ENCODE measurements at regions not wholly inside any gene's neighbourhood (a gene's known extent, or its start where the extent isn't known, plus 50 kb on each side); places are given as distances from the start of the nearest gene placed in this dataset.
A peak's percentile ranks its signal among the peaks of the same experiment; 100 is the strongest.

DNA sequence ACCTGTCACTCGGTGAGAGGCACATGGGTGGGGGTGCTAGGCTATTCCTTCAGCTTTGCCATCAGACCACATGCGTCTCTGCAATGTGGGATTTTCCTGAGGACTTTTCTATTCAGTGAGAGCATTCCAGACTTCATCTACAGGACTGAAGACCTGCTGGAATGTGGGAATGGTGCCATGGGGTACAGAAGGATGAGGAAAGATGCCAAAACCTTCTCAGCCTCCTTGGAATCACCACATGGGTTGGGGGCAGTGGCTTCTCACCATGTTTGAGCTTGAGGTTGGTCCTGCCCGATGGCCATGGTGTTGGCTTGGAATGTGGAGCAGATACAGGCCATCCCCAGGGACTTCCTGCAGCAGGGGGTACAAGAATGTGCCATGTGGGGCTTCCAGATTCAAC, 80.9 kb upstream of the KLF13 start:
- no peak for DNase-seq

DNA sequence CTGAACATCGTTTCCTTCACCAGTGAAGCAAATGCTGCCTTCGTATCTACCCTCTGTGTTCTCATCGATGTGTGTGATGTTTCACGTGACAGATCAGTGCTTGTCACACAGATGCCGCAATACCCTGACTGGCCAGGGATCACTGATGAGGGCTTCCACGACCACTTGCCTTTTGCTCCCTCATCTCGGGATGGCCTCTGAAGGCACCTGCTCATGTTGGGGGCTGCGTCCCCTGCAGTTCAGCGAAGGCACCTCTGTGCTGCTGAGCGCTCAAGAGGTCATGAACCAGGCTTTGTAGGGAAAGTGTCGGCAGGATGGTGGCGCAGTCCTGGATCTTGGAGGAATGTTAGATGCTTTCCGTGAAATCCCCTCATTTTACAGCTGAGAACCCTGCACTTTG, 79.2 kb upstream of the KLF13 start:
- DNase-seq, result no peak

DNA sequence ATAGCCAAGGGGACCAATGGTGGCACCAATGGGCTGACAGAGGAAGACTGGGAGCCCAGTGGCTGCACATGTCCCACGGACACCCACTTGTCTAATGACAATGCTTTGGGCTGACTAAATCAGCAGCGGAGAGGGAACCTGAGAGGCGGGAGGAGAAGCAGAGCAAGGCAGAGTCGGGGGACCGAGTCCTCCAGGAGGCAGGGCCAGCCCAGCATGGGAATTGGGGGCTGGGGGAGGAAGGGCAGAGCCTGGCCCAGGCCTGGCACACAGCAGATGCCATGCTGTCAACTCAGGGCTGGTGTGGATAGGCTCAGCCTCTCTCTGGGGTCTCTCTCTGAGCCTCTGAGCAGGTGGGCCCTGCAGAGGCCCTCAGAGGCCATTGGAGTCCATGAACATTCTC, 78.4 kb upstream of the KLF13 start:
- no peak for DNase-seq

DNA sequence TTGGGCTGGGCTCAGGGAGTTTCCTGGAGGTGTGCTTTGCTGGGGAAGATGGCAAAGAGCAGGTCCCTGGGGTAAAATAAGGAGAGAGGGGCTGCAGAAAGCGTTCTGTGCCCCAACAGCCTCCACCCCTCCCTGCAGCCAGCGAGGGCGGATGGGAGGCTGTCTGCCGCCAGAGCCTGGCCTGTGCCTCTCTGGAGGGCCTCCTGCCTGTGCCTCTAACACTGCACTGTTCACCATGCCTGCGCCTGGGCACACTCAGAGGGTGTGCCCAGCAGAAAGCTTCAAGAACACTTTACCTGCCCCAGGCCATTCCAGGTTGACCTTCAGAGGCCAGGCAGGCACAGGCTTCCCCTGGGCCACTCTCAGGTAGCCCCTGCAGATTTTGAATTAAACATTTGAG, 77.7 kb upstream of the KLF13 start:
- no peak for DNase-seq

DNA sequence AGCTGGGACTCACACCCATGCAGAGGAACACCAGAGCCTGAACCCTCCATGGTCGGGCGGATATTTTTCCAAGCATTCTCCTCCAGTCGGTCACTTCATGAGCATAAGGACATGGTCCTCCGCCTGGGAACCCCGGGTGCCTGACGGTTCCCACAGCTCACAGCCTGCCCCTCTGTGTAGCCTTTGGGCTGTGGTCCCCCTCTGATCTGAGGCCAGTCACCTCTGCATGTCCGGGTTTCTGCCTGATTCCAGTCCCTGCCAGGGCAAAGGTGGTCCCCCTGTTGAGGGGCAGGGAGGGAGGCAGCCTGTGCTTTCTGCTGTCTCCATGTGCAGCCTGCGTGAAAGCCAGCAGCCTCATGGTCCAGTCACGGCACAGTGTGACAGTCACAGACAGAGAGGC, 76.6 kb upstream of the KLF13 start:
- no peak for DNase-seq

DNA sequence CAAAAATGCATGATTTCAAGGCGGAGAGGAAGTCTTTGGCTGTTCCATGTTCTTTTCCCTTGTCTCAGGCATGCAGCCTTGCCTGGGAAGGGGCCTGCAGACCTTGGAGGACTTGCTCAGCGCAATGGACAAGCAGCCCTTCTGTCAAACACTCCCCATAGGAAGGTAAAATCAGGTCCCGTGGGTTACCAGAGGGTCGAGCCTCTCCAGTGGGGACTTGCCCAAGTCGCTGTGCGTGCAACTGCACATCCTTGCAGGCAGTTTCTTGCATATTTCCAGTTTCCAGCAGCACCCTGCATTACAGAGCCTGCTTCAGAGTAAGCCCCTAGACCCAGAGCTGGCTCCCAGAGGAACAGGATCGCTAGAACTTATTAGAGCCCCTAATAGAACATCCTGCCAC, 75.5 kb upstream of the KLF13 start:
- DNase-seq, result no peak

DNA sequence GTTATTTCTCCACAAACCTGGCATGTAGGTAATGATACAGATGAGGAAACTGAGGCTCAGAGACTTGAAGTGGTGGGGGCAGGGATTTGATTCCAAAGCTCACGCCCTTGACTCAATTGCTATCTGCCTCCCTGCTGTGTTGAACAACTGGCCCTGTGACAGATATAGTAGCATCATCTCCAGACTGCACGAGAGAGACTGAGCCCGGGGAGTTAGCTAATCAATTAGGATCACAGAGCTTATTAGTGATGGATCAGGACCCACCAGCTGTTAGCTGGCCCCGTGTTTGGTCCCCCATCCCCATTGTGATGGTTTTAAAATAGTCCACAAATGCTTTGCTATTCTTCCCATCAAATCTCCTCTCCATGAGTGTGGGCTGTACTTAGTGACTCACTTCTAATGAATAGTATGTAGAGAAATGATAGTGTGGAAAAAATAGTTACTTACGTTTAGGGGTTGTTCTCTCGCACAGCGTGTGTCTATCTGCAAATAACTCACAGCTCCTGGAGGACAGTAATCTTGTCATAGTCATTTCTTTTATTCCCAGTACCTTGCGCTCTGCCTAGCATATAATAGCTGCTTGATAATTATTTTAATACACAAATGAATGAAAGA, 74.4 kb upstream of the KLF13 start:
- DNase-seq, result no peak

DNA sequence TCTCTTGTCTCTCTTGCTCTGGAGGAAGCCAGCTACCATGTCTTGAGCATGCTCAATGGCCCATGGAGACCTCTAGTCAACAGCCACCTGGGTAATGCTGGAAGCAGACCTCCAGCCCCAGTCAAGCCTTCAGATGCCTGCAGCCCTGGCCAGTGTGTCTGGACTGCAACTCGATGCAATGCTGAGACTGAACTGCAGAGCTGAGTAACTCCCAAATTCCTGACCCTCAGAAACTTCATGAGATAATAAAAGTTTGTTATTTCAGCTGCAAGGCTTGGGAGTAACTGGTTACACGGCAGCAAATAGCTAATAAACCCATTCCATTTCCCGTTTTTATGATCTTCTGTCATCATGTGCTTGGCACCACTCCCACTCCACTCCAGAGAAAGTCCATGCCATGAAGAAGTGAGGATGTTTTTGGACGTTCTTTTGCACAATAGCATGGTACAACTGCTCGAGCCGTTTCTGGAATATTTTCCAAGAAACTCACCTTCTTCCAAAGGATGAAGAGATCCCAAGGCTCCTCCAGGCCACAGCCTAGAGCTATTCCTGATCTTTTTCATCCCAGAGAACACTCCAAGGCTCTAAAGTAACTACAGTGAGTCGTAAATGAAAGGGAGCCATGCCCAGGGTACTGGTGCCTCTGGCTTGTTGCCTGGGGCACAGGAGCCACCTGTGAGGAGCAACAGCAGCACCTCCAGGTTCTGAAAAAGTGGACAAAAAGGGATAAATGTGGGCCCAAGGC, 72.0 kb upstream of the KLF13 start:
- DNase-seq, result no peak

DNA sequence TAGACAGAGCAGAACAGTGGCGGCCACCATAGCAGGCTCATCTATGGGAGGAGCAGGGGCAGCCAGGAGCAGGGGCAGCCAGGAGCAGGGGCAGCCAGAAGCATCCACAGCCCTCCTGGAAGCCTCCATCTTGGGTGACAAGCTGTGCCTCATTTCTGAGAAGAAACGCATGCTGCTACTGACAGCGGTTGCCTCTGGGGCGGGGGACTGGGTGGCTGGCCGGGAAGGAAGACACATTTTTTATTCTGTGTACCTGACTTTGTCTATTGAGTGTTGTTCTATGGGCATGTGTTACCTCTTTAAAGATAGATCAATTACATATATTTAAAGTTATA, 71.5 kb upstream of the KLF13 start:
- no peak for DNase-seq

DNA sequence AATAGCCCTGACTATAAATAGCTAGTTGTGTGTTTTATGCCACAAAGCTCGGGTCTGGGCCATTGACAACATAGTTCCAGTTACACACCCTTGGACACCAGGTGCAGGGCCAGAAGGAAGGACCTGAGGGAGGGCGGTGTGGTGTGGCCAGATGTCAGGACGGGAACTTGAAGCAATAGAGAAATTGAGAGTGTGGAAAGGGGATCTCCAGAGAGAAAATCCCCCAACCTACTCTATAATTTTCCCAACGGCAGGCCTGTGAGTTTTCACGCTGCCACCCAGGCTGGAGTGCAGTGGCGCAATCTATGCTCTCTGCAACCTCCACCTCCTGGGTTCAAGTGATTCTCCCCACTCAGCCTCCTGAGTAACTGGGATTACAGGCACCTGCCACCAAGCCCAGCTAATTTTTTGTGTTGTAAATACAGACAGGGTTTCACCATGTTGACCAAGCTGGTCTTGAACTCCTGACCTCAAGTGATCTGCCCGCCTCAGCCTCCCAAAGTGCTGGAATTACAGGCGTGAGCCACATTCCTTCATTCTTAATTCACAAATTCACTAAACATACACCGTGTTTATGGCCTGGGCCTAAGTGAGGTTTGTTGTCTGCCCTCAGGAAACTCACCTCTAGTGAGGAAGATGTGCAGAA, 70.8 kb upstream of the KLF13 start:
- no peak for DNase-seq

DNA sequence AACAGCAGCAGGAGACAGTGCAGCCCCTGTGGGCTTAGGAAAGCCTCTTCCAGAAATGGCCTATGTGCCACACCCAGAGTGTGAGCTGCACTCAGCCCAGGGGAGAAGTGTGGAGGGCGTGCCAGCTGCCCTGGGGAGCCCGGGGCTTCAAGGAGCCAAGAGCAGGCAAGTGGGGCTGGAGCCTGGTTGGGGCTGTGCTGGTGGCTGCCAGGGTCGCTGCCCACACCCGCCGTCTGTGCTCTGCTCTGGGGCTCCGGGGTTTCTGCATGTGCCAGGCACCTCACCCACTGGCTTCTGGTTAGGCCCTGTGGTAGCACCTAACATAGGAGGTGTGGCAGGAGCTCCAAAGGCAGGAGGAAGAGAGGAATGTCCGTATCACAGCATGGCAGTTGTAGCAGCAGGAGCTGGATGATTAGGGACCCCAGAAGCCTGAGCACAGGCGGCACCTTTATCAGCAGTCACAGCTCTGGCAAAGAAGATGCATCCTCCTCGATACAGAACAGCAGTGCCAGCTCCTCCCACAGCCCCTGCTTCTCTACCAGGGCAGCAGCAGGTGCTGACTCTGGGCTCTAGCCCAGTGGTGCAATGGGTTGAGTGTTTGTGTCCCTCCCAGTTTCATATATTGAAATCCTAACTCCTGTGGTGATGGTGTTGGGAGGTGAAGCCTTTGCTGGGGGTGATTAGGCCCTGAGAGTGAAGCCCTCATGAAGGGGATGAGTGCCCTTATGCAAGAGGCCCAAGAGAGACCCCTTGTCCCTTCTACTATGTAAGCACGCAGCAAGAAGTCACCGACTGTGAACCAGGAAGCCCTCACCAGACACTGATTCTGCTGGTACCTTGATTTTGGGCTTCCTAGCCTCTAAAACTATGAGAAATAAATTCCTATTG, 70.0 kb upstream of the KLF13 start:
- DNase-seq, result no peak

DNA sequence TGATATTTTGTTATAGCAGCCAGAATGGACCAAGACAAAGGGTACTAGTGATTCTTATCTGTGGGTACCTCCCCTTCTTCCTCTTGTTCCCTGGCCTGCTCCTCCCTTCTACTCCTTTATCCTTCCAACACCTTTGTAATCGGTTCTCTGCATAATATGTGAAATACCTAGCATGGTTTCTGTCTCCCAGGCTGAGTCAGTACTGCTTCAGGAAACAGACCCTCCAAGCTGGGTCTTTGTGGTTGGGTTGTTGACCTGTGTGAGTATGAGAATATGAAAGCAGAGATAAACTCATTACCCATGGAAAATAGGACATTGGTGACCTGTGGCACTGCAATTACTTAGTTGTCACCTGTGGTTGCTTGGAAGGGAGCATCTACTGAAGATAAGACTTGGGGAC, 69.3 kb upstream of the KLF13 start:
- DNase-seq, result no peak

DNA sequence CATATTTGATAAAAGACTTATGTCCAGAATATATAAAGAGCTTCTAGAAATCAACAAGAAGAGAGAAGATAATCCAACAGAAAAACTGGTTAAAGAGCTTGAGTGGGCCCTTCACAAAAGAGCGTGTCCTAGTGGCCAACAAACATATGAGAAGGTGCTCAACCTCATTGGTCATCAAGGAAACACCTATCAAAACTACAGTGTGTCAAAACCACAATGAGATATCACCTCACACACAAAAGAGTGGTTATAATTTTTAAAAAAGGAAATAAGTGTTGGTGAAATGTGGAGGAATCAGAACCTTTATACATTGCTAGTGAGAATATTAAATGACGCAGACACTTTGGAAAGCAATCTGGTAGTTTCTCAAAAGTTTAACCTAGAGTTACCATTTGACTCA, 68.4 kb upstream of the KLF13 start:
- DNase-seq, result no peak

DNA sequence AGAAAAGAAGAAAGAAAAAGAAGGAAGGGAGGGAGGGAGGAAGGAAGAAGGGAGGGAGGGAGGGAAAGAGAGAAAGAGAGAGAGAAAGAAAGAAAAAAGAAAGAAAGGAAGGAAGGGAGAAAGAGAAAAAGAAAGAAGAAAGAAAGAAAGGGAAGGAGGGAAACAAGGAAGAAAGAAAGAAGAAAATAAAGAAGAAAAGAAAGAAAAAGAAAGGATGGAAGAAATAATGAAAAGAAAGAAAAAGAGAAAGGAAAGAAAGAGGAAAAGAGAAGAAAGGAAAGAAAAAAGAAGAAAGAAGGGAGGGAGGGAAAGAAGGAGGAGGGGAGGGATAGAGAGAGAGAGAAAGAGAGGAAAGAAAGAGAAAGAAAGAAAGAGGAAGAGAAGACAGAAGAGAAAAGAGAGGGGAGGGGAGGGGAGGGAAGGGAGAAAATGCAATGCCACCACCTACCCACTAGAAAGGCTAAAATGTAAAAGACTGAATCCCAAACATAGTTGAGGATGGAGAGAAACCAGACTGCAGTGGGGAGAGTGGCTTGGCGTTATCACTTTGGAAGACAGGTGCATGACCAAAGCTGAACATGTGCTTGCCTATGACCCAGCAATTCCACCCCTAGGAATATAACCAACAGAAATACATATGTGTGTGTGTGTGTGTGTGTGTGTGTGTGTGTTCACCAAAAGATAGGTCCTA, 66.9 kb upstream of the KLF13 start:
- no peak for DNase-seq

DNA sequence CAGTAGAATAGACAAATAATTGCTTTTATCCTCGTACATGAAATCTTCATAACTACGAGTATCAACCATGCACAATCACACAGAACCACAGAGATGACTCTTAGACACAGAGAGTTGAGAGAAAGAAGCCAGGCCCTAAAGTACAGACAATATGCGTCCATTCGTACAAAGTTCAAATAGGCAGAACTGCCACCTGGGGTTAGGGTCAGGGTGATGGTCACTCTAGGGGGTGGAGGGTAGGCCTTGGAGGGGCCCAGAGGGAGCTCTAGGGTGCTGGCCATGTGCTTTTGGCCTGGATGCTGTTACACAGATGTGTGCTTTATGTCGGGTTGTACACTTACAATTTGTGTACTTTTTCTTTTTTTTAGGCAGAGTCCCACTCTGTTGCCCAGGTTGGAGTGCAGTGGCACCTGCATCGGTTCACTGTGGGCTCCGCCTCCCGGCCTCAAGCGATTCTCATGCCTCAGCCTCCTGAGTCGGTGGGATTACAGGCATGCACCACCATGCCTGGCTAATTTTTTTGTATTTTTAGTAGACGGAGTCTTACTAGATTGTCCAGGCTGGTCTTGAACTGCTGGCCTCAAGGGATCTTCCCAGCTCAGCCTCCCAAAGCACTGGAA, 65.9 kb upstream of the KLF13 start:
- DNase-seq, result no peak

DNA sequence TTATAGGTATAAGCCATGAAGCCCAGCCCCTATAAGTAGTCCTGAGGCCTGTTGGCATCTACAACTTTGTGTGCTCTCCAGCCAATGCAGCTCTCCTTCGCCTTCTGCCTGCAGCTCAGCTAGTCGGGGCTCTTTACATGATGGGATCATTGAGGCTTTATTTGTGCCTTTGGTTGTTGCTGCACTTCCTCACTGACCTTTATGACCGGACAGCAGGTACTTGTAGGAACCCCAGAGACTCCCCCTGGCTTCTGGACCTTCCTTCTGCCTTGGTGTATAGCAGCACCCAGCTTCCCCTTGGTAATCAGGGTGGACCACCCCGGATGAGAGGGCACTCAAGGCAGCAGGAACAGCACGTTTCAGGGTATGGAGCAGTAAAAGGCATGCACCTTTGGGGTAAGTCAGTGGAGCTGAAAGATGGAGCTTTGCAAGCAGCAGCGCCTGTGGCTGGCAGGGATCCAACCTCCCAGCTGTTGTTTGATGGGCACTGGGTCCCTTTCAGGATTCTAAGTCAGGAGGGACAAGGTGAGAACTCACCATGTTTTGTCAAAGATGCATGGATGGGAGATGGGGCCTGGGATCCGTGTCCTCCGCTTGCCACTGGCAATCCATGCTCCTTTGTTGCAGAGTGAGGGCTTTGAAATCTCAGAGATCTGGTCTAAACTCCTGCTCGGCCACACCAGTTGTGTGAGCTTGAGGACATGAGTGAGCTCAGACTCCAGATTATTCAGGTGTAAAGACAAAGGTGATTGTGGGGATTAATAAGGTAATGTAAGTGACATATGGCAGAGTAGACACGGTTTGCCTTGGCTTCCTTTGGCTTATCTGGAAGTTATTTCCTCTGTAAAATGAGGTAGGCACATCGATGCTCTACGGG, 65.1 kb upstream of the KLF13 start:
- no peak for DNase-seq

DNA sequence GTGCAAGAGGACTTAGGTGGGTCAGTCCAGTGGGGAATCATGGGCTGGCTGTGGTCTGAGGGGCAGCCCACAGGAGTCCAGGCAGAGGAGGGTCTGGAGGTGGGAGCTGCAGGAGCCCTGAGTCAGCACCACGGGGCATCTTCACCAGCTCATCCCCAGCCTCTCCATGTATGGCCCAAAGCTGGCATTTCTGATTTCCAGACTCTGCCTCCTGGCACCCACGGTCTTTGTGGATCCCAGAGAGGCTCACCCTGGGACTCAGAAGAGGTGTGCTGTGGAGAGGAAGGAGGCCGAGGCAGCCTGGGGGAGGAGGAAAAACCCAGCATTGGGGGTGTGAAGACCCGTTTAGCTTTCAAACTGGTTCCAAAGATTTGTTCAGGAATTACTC, 64.5 kb upstream of the KLF13 start:
- no peak for DNase-seq

DNA sequence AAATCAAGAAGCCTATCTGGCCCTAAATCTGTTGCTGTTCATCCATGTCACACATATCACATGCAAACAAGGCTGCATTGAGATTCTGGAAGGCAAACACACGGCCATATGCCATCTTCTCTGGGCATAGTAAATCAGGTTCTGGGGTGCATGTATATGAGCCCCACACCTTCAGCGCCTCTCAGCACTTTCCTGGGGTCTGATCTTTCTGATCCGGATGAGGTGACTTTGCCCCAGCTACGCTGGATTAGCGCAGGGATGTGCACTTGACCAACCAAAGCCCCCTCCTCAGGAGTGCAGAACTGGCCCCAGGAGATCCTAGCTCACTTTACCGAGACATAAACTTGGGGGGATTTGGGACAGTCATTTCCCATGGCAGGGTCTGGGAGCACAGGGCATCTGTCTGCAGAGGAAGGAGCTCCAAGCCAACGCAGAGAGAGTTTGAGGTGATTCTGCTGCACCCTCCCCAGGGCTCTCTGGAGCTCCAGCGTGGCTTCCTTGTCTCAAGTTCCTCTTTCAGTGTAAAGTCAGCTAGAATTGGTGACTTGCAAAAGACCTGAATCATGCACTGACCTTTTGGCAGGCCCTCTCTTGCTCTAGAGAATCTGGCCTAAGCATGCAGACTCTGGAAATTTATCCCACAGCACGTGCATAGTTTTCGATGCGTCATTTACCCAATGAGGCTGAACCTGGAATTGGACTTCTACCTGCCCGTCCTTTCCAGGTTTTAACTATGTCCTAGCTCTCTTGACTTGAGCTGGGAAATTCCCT, 63.5 kb upstream of the KLF13 start:
- DNase-seq, result peak; percentile 15

DNA sequence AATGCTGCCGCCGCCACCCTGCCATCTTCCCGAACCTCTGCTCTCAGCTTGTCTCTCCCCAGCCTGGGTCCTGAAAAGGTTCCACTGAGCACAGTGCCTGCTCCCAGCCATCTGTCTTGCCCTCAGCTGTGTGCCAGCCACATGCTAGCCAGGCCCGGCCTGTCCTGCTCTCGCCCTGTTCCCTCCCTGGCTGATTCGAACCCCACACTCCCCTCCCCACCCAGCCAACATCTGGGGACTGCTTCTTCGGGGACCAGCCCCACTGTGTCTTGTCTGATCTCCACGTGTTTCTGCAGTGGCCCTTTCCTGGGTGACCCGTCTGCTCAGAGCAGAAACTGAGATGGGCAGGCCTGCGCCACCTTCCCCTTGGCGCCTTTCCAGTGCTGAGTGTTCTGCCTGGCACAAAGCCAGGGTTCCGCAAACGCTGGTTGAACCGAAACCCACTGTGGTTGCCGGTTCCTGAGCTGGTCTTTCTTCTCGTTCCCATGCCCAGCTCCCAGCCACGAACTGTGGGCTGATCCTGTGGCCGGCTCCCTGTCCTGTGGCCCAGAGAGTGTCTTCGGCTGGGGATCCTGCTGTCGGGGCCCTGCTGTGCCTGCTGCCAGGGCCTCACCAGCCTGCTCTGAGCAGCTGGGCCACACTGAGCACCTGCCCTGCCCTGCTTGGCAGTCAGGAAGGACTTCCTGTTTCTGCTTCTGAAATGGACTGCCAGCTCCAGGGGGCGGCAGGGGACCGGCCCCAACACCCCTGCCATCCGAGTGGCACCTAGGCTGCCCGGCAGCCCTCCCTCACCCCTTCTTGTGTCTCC, 62.7 kb upstream of the KLF13 start:
- peak; percentile 80 for DNase-seq

DNA sequence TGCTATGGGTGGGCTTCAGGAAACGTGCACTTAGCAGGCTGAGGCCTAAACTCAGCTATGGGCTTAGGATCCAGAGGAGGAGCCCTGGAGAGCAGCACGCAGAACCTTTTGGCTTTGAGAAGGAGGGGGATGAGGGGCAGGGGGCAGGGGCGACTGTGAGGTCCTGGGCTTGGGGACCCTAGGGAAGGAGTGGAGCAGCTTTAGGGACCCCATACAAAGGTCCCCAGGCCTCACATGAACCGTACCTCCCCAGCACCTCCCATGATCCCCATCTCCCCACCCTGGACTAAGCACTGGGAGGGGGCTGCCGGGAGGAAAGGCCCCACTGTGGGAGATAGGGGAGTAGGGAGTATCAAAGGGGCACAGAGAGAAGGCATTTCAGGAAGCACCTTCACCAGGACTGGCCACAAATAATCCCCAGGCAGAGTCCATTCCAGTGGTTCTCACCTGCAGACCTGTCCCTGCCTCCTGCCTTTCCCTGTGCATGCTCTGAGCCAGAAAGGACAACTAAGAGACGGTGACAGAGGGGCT, 62.0 kb upstream of the KLF13 start:
- DNase-seq, result no peak
